ENCODE measurements at regions not wholly inside any gene's neighbourhood (a gene's known extent, or its start where the extent isn't known, plus 50 kb on each side); places are given as distances from the start of the nearest gene placed in this dataset.

DNA sequence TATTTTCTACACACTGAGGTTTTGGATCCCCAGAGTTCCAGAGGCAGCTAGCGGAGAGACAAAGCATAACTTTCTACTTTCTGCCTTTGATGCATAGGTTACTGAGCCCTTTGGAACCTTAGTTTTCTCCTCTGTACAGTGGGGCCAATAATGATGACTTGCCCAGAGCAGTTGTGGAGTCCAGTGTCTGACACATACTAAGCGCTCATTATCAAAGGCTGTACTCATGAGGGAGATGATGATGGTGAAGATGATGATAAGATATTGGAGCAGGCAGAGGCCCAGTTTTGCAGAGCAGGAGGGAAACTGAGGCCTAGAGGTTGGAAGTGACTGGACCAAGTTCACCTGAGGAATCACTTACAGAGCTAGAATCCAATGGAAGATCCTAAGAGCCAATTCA is 458.0 kb downstream of the MIAT start:
- in situ Hi-C loops (cut with MboI; ENCODE audit: low pct_unique_long_range_greater_than_20kb in 2 of 9, low sequenced_read_pairs in 9 of 9, unreplicated experiment in 9 of 9), result no loop called here
- WGBS, 10 experiments, result 67 to 100% (median 100%) methylated on average over 1 to 2 of the region's 2 CpGs; no CpG with 5 or more reads in 1 of the 10 experiments
- ATAC-seq (replicated peaks in 6 of 8), result no peak
- H3K4me3 ChIP-seq, result no peak overlapping the region
- no peak overlapping the region for H3K27ac ChIP-seq
- peaks cover 16 to 23% of the 10 kb centered on the region in 2 donors for H3K4me1 ChIP-seq (replicated peaks in 1 of 2)

DNA sequence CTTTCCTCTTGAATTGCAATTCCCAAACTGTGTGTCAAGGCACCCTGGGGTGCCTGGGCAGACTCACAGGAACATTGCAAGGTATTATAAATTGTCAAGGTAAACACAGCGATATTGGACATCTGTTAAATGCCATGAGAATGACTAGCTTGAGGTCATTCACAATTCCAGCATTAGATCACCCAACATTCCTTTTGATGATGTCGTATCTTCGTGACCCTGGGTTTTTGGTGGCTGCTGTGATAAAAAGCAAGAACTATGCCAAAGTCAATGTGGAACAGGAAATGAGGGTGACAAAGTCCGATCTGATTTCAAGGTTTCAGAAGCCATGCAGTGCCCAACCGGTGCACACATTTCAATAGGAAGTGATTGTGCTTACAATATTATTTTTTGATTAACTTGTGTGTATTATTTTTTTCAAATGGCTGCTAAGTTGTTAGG is 458.4 kb downstream of the MIAT start:
- Histone ChIP-seq H3K4me1 (replicated peaks in 1 of 2) (peaks cover 12 to 19% of the 10 kb centered on the region in 2 donors), H3K27ac (no peak overlapping the region), H3K4me3 (no peak overlapping the region)
- WGBS, 10 experiments, result 17 to 90% (median 65%) methylated on average over 1 to 5 of the region's 5 CpGs
- in situ Hi-C loops (cut with MboI; ENCODE audit: low pct_unique_long_range_greater_than_20kb in 2 of 9, low sequenced_read_pairs in 9 of 9, unreplicated experiment in 9 of 9), result no loop called here
- ATAC-seq (replicated peaks in 6 of 8), result no peak

DNA sequence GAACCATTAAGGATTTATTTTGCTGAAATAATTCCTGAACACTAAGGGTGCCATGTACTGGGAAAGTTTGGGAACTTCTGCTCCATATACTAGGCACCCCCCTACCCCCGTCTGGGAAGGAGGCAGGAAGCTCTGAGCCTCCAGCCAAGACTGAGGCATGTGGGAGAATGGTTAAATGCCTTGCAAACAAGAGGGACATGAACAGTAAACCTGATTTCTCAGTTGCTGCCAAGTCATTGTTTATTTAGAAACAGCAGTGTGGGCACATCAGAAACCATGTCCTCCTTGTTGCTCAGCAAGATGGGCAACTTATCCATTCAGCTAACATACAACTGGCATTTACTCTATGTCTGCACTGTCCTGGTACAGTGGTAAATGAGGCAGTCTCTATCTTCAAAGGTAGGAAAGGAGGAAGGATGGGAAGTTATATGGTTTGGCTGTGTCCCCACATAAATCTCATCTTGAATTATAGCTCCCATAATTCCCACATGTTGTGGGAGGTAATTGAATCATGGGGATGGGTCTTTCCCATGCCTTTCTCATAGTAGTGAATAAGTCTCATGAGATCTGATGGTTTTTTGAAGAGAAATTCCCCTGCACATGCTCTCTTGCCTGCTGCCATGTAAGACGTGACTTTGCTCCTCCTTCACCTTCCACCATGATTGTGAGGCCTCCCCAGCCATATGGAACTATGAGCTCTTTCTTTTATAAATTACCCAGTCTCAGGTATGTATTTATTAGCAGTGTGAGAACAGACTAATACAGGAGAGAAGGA is 459.1 kb downstream of the MIAT start:
- Histone ChIP-seq H3K4me1 (replicated peaks in 1 of 2) (peaks cover 5 to 12% of the 10 kb centered on the region in 2 donors), H3K4me3 (no peak overlapping the region), H3K27ac (no peak overlapping the region)
- WGBS, 10 experiments, result 50 to 82% (median 71%) methylated on average over 1 to 2 of the region's 2 CpGs; no CpG with 5 or more reads in 3 of the 10 experiments
- peak in 1 of 8 experiments; percentile 58 for ATAC-seq (replicated peaks in 6 of 8)
- in situ Hi-C loops (cut with MboI; ENCODE audit: low pct_unique_long_range_greater_than_20kb in 2 of 9, low sequenced_read_pairs in 9 of 9, unreplicated experiment in 9 of 9), result no loop called here

DNA sequence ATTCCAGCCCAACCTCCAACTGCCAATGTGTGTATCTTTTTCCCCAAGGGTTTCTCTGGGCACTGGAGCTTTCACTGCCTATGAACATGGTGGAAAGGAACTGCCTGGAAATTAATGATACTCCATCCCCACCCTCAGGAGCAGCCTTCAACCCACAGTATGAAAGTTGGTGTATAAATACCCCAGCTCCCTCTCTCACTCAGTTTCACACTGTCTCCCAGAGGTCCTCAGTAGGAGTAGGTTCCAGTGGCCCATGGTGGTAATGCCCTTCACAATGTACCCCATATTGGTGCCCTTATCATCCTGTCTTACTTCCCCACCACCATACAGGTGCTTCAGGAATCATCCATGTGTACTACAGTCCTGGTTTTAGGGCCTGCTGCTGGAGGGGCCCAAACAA is 462.6 kb downstream of the MIAT start:
- Histone ChIP-seq H3K4me3 (no peak overlapping the region), H3K27ac (no peak overlapping the region), H3K4me1 (replicated peaks in 1 of 2) (peaks cover 0 to 3% of the 10 kb centered on the region in 2 donors)
- no peak for ATAC-seq (replicated peaks in 6 of 8)
- in situ Hi-C loops (cut with MboI; ENCODE audit: low pct_unique_long_range_greater_than_20kb in 2 of 9, low sequenced_read_pairs in 9 of 9, unreplicated experiment in 9 of 9), result no loop called here

DNA sequence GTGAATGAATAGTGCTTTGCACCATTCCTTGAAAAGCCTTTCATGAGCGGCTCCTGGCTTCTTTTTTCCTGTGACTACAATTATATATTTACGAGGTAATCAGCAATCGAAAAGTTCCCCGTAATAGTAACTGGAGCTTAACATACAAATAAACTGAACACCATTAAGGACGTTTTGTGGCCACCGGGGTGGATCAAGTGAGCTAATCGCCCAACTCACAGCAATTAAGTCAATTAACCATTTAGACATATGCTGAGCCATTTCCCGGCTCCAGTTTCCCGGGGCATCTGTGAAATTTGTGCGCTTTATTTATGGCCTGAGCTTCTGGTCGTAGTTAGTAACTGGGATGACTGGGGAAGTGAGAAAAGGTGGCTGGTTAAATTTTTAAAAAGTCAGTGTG is 465.2 kb downstream of the MIAT start:
- WGBS, 10 experiments, result 70 to 93% (median 82%) methylated on average over 1 to 11 of the region's 11 CpGs; no CpG with 5 or more reads in 1 of the 10 experiments
- no peak for ATAC-seq (replicated peaks in 6 of 8)
- in situ Hi-C loops (cut with MboI; ENCODE audit: low pct_unique_long_range_greater_than_20kb in 2 of 9, low sequenced_read_pairs in 9 of 9, unreplicated experiment in 9 of 9), result no loop called here
- H3K4me1 ChIP-seq (replicated peaks in 1 of 2), result peaks cover 0 to 3% of the 10 kb centered on the region in 2 donors
- no peak overlapping the region for H3K4me3 ChIP-seq
- no peak overlapping the region for H3K27ac ChIP-seq

DNA sequence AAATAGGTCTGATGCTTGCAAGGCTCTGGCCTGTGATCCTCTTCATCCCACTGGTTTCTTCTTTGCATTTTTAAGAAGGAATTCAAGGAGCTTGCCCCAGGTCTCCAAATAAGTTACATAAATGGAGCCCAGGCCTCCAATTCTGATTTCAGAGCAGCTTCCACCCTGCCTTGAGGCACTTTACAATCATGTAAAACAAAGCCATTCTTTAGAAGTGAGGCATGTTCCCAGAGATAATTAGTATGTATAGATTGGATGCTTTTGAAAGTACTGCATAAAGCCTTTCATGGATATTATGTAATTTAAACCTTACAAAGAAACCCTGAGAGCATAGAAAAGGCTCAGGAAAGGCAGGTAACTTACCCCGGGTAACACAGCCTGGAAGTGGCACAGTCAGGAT is 466.5 kb downstream of the MIAT start:
- ATAC-seq (replicated peaks in 6 of 8), result peak in 3 of 8 experiments; percentile 81 to 90 (median 83)
- in situ Hi-C loops (cut with MboI; ENCODE audit: low pct_unique_long_range_greater_than_20kb in 2 of 9, low sequenced_read_pairs in 9 of 9, unreplicated experiment in 9 of 9), result no loop called here
- 67 to 100% (median 89%) methylated on average over 1 of the region's 1 CpG; no CpG with 5 or more reads in 6 of the 10 experiments for WGBS, 10 experiments
- H3K4me3 ChIP-seq, result no peak overlapping the region
- H3K27ac ChIP-seq, result no peak overlapping the region
- peaks cover 3 to 11% of the 10 kb centered on the region in 2 donors for H3K4me1 ChIP-seq (replicated peaks in 1 of 2)

DNA sequence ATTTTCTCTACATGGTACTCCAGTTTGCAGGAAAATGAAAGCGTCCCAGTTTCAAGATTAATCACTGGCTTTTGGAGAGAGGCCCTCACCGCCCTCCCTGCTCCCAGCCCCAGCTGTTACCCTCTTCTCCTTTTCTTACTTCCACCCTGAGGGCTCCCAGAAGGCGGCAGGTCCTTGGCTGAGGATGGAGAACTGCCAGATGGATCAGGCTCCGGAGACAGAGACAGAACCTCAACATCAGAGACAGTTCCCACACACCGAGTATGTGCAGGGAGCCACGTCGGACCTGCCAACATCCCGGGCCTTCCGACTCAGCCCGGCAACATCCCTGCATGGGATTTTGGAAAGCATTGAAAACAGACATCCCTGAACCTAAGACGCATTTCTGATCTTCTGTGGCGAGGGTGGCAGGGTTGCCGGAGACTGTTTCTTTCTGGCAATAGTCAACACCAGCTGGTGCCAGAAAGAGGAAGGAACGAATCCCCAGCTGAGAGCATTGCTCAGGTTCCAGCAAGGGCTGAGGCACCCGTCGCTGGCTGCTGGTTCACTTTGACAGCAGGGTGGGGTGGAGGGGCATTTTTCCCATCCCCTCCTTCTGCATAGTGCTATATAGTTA is 467.1 kb downstream of the MIAT start:
- H3K4me3 ChIP-seq, result no peak overlapping the region
- in situ Hi-C loops (cut with MboI; ENCODE audit: low pct_unique_long_range_greater_than_20kb in 2 of 9, low sequenced_read_pairs in 9 of 9, unreplicated experiment in 9 of 9), result no loop called here
- peak in 3 of 8 experiments; percentile 16 to 36 (median 20) for ATAC-seq (replicated peaks in 6 of 8)
- peaks cover 3 to 11% of the 10 kb centered on the region in 2 donors for H3K4me1 ChIP-seq (replicated peaks in 1 of 2)
- no peak overlapping the region for H3K27ac ChIP-seq
- WGBS, 10 experiments, result 16 to 92% (median 72%) methylated on average over 1 to 11 of the region's 16 CpGs; no CpG with 5 or more reads in 3 of the 10 experiments

DNA sequence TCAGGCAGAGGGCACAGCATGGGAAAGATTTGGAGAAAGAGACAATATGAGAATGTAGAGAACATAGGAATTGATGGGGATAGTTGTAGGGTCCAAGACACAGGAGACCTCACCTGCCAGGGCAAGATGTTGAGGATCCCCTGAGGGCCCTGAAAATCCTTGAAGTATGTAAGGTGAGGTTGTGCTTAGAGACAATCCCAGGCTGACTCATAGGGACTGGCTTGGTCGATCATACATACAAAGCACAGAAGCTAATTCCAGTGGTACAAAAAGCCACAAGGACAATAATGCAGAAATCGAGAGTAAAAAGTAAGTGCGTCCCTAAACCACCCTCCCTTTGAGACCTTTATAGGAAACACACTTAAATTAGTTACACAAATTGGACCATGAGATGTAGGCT is 468.2 kb downstream of the MIAT start:
- no peak overlapping the region for H3K27ac ChIP-seq
- 60 to 100% (median 97%) methylated on average over 1 to 3 of the region's 3 CpGs; no CpG with 5 or more reads in 4 of the 10 experiments for WGBS, 10 experiments
- in situ Hi-C loops (cut with MboI; ENCODE audit: low pct_unique_long_range_greater_than_20kb in 2 of 9, low sequenced_read_pairs in 9 of 9, unreplicated experiment in 9 of 9), result no loop called here
- H3K4me1 ChIP-seq (replicated peaks in 1 of 2), result peaks cover 3 to 11% of the 10 kb centered on the region in 2 donors
- H3K4me3 ChIP-seq, result no peak overlapping the region
- ATAC-seq (replicated peaks in 6 of 8), result no peak

DNA sequence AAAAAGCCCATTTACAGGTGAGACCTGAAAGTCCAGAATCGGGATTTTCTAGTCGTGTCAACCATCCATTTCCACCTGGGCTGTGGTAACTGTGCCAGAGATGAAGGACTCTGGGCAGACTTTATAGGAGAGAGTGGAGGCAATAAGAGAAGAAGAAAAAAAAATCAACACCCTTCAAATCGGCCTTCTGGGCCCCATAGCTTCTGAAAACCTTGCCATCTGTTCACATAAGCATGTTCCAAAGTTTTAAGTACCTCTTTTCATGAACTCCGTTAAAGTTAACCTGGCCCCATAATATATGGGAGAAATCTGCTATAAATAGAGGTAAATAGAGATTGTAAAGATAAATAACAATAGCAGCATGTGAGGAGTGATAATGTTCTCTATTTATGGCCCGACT is 470.5 kb downstream of the MIAT start:
- peaks cover 5 to 17% of the 10 kb centered on the region in 2 donors for H3K4me1 ChIP-seq (replicated peaks in 1 of 2)
- no peak overlapping the region for H3K27ac ChIP-seq
- H3K4me3 ChIP-seq, result no peak overlapping the region
- ATAC-seq (replicated peaks in 6 of 8), result no peak
- WGBS, 10 experiments, result 51 to 100% (median 75%) methylated on average over 2 to 4 of the region's 5 CpGs
- in situ Hi-C loops (cut with MboI; ENCODE audit: low pct_unique_long_range_greater_than_20kb in 2 of 9, low sequenced_read_pairs in 9 of 9, unreplicated experiment in 9 of 9), result no loop called here

DNA sequence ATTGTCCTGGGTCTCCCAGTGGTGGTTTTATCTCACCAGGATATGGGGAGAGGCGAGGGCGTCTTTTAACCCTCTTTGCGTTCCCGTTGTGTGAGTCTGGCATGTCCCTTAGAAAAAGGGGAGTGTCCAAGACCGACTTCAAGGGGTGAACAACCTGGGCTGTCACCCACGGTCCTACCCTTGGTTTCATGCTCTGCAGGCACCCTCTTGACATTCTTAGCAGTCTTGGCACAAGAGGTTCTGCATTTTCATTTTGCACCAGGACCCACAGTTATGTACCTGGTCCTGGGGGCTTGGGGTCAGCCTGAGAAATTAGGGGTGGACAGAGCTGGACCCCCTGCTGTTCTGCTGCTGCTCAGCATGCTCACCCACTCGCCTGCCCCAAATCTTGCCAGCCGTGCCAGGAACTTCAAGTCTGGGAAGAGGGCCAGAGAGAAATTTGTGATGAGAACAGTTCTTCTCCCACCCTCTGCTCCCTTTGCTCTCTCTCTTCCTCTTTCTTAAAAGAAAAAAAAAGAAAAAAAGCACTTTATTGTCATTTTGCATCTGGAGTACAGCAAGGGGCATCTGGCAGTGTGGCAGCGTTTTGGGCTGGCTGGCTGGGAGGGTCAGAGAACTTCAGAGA is 471.2 kb downstream of the MIAT start:
- in situ Hi-C loops (cut with MboI; ENCODE audit: low pct_unique_long_range_greater_than_20kb in 2 of 9, low sequenced_read_pairs in 9 of 9, unreplicated experiment in 9 of 9), result no loop called here
- no peak for ATAC-seq (replicated peaks in 6 of 8)
- WGBS, 10 experiments, result 0 to 92% (median 71%) methylated on average over 1 to 9 of the region's 9 CpGs; no CpG with 5 or more reads in 1 of the 10 experiments
- Histone ChIP-seq H3K4me3 (no peak overlapping the region), H3K27ac (no peak overlapping the region), H3K4me1 (replicated peaks in 1 of 2) (peaks cover 11 to 24% of the 10 kb centered on the region in 2 donors)

DNA sequence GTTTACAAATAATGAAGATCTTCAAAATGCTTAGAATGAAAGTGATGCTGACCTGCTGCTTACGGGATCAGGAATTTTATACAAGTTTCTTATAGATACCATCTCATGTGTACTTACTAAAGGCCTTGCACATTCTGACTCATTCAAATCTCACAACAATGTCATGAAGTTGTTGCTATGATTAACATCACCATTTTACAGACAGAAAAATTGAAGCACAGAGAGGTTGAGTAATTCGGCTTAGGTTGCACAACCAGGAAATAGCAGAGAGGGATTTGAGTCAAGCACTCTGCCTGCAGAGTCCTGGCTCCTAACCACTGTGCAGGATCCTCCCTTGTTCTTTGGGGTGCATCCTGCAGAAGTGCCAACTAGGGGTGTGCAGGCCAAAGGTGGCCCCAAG is 471.9 kb downstream of the MIAT start:
- H3K27ac ChIP-seq, result no peak overlapping the region
- in situ Hi-C loops (cut with MboI; ENCODE audit: low pct_unique_long_range_greater_than_20kb in 2 of 9, low sequenced_read_pairs in 9 of 9, unreplicated experiment in 9 of 9), result no loop called here
- 20 to 100% (median 60%) methylated on average over 1 to 2 of the region's 2 CpGs; no CpG with 5 or more reads in 1 of the 10 experiments for WGBS, 10 experiments
- H3K4me3 ChIP-seq, result no peak overlapping the region
- no peak for ATAC-seq (replicated peaks in 6 of 8)
- peaks cover 18 to 31% of the 10 kb centered on the region in 2 donors for H3K4me1 ChIP-seq (replicated peaks in 1 of 2)

DNA sequence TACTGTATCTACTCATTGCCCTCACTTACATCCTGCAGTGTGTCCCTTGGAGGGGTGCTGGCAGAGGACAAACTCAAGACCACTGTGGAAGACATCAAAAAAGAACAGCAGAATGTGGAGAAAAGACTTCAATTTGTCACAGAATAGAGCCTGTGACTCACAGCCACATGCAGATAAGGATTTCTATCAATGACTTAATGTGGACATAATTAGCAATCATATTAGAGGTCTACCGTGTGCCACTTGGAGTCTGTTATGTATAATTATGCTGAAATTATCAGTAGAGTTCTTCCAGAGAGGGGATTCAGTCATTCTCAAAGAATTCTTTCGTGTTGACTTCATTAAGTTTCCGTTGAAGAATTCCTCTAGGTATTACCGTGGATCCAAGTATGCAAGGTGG is 473.5 kb downstream of the MIAT start:
- 3 to 93% (median 78%) methylated on average over 2 to 4 of the region's 4 CpGs; no CpG with 5 or more reads in 2 of the 10 experiments for WGBS, 10 experiments
- Histone ChIP-seq H3K4me1 (replicated peaks in 1 of 2) (peaks cover 22 to 37% of the 10 kb centered on the region in 2 donors), H3K4me3 (no peak overlapping the region), H3K27ac (no peak overlapping the region)
- ATAC-seq (replicated peaks in 6 of 8), result no peak
- in situ Hi-C loops (cut with MboI; ENCODE audit: low pct_unique_long_range_greater_than_20kb in 2 of 9, low sequenced_read_pairs in 9 of 9, unreplicated experiment in 9 of 9), result no loop called here

DNA sequence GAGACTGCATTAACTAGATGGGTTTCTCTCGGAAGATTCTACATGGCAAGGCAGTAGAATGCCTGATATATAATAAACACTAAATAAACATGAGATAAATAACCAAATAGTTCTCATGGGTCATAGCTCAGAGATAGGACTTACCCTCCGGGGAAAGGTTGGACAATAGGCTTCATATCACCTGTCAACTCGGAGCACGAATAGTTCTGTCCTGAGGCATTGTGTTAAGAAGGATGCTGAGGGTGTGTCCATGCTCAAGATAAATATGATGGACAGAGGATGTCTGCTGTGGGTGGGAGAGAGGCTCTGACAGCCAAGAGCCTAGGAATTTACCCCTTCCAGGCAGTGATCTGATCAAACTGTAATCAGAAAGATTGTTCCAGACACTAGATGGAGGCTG is 474.0 kb downstream of the MIAT start:
- no peak for ATAC-seq (replicated peaks in 6 of 8)
- in situ Hi-C loops (cut with MboI; ENCODE audit: low pct_unique_long_range_greater_than_20kb in 2 of 9, low sequenced_read_pairs in 9 of 9, unreplicated experiment in 9 of 9), result no loop called here
- 61 to 100% (median 89%) methylated on average over 1 to 4 of the region's 4 CpGs; no CpG with 5 or more reads in 2 of the 10 experiments for WGBS, 10 experiments
- H3K4me3 ChIP-seq, result no peak overlapping the region
- H3K4me1 ChIP-seq (replicated peaks in 1 of 2), result peaks cover 22 to 37% of the 10 kb centered on the region in 2 donors
- H3K27ac ChIP-seq, result no peak overlapping the region

Data from motor neuron (in vitro differentiated cells).